ENCODE measurements at regions not wholly inside any gene's neighbourhood (a gene's known extent, or its start where the extent isn't known, plus 50 kb on each side); places are given as distances from the start of the nearest gene placed in this dataset.
A peak's percentile ranks its signal among the peaks of the same experiment; 100 is the strongest.

DNA sequence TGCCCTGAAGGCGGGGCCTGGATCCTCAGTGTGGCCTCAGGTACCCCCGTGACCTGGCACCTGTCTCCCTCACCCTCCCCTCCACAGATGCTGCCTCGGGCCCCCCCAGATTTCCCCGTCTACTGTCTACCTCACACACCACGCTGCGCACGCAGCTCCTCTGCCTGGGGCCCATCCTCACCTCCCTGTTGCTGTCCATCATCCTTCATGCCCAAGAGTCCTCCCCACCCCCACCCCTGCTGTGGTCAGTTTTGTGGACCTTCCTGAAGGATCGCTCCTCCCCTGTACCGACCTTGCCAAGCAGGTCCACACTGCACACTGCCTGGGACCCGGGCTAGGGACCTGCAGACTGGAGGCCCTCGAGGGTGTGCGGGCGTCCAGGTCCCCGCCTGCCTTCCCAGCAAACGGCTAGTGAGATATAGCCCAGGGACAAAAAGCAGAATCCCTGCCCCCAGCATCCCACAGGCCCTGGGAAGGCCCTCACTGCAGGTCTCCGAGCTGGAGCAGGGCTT, 197.4 kb upstream of the DIO3 start:
- H3F3A ChIP-seq (replicated peaks; ENCODE audit: insufficient read depth) = no peaks in the 10 kb centered on the region
- 60% methylated on average over 16 of the region's 16 CpGs for WGBS (ENCODE audit: low lambda C conversion rate)
- CTCF ChIA-PET = no interaction called here

DNA sequence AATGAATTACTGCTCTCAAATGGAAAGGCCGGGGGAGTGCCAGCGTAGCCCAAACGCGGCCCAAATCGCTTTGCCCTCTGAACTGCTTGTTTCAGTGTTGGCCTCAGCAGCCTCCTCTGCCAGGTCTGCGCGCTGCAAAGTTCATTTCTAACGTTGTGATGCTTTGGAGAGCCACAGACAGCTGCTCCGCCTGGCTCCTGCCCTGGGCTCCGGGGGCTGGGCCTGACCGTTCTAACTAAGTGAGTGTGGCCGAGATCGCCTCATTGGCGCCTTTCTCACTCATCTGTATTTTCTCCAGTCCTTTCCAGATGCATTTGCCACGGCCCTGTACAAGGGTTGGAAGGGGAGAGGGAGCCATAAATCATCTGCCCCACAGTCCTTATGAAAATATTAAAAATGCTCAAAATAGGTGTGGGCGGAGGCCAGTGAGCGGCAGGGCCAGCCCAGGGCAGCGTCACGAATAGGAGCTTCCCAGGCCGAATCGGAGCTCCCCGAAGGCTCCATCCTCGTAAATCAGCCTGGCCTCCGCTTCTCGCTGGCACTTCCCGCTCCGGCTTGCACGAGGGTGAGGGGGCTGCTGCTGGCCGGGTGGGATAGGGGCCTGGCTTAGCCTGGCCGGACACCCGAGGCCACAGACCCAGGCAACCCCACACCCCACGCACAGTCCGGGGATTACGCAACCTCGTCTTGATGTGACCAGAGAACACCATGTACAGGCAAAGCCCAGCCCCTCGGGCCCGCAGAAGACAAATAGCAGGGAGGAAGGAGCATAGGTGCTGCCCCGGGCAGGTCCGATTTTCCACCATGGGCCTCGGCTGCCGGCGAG, 196.6 kb upstream of the DIO3 start:
- ChIA-PET POLR2A (no interaction called here), CTCF (interaction anchor here (1.1 kb wide), 1 partner anchor 196 kb away, joined by 5 read pairs; the partner anchor contains the start of gene DIO3)
- H3K4me3 ChIP-seq (ENCODE audit: low read depth in 2 of 2, low read length in 1 of 2) = no peak overlapping the region
- no peaks in the 10 kb centered on the region for H3K9me2 ChIP-seq
- no peaks in the 10 kb centered on the region for H3K9me3 ChIP-seq
- H3K79me2 ChIP-seq (ENCODE audit: insufficient read depth) = no peaks in the 10 kb centered on the region
- peaks cover 0 to 9% of the 10 kb centered on the region in 2 experiments; a peak in 1 of 4 replicates for H3K4me1 ChIP-seq (ENCODE audit: control insufficient read depth in 1 of 2, insufficient read depth in 2 of 2, low read depth in 1 of 2, low read length in 1 of 2)
- TF ChIP-seq, protein P1, sequence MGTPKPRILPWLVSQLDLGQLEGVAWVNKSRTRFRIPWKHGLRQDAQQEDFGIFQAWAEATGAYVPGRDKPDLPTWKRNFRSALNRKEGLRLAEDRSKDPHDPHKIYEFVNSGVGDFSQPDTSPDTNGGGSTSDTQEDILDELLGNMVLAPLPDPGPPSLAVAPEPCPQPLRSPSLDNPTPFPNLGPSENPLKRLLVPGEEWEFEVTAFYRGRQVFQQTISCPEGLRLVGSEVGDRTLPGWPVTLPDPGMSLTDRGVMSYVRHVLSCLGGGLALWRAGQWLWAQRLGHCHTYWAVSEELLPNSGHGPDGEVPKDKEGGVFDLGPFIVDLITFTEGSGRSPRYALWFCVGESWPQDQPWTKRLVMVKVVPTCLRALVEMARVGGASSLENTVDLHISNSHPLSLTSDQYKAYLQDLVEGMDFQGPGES (IDR thresholded peaks at IDR 0.05; ENCODE audit: low read depth, low read length) = no peak
- TF ChIP-seq RXRA (IDR thresholded peaks at IDR 0.05; ENCODE audit: borderline replicate concordance, low read depth) (no peak), MEF2A (IDR thresholded peaks at IDR 0.05; ENCODE audit: borderline replicate concordance, low read depth) (no peak), MXI1 (IDR thresholded peaks at IDR 0.05; ENCODE audit: low read depth, low read length) (no peak), CHD2 (IDR thresholded peaks at IDR 0.05; ENCODE audit: low read length, partially characterized antibody) (no peak), GABPA (IDR thresholded peaks at IDR 0.05; ENCODE audit: low read depth) (no peak), YY1 (IDR thresholded peaks at IDR 0.05; ENCODE audit: low read depth) (no peak), FOSL2 (IDR thresholded peaks at IDR 0.05; ENCODE audit: borderline replicate concordance, low read depth) (no peak), NRF1 (IDR thresholded peaks at IDR 0.05; ENCODE audit: low read depth, low read length) (no peak), FOXJ3 (CRISPR knock-in tag; IDR thresholded peaks at IDR 0.05) (no peak), ELF1 (IDR thresholded peaks at IDR 0.05) (no peak)
- TF ChIP-seq, protein P2, sequence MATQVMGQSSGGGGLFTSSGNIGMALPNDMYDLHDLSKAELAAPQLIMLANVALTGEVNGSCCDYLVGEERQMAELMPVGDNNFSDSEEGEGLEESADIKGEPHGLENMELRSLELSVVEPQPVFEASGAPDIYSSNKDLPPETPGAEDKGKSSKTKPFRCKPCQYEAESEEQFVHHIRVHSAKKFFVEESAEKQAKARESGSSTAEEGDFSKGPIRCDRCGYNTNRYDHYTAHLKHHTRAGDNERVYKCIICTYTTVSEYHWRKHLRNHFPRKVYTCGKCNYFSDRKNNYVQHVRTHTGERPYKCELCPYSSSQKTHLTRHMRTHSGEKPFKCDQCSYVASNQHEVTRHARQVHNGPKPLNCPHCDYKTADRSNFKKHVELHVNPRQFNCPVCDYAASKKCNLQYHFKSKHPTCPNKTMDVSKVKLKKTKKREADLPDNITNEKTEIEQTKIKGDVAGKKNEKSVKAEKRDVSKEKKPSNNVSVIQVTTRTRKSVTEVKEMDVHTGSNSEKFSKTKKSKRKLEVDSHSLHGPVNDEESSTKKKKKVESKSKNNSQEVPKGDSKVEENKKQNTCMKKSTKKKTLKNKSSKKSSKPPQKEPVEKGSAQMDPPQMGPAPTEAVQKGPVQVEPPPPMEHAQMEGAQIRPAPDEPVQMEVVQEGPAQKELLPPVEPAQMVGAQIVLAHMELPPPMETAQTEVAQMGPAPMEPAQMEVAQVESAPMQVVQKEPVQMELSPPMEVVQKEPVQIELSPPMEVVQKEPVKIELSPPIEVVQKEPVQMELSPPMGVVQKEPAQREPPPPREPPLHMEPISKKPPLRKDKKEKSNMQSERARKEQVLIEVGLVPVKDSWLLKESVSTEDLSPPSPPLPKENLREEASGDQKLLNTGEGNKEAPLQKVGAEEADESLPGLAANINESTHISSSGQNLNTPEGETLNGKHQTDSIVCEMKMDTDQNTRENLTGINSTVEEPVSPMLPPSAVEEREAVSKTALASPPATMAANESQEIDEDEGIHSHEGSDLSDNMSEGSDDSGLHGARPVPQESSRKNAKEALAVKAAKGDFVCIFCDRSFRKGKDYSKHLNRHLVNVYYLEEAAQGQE (IDR thresholded peaks at IDR 0.05; ENCODE audit: low read depth, low read length) = no peak
- no peak overlapping the region for H2AFZ ChIP-seq (ENCODE audit: low read depth)
- 68% methylated on average over 16 of the region's 42 CpGs for WGBS (ENCODE audit: low lambda C conversion rate)
- no peak overlapping the region for H3K4me2 ChIP-seq
- H3K27me3 ChIP-seq (ENCODE audit: insufficient read depth) = no peaks in the 10 kb centered on the region
- H3F3A ChIP-seq (replicated peaks; ENCODE audit: insufficient read depth) = no peaks in the 10 kb centered on the region
- H3K36me3 ChIP-seq (replicated peaks in 1 of 2; ENCODE audit: control insufficient read depth in 1 of 2, insufficient read depth in 2 of 2, low read length in 1 of 2) = no peaks in the 10 kb centered on the region
- H4K20me1 ChIP-seq (ENCODE audit: insufficient read depth) = no peaks in the 10 kb centered on the region
- no peak overlapping the region for H3K27ac ChIP-seq (ENCODE audit: low read depth in 2 of 2, low read length in 1 of 2)
- H3K9ac ChIP-seq = no peak overlapping the region
- DNase-seq = peak; percentile 23

More for the DNA sequence above, 197.4 kb upstream of the DIO3 start:
- Histone ChIP-seq H3K9me3 (no peaks in the 10 kb centered on the region), H3K4me2 (no peak overlapping the region), H3K4me3 (ENCODE audit: low read depth in 2 of 2, low read length in 1 of 2) (no peak overlapping the region), H3K79me2 (ENCODE audit: insufficient read depth) (no peaks in the 10 kb centered on the region), H3K27ac (ENCODE audit: low read depth in 2 of 2, low read length in 1 of 2) (no peak overlapping the region), H4K20me1 (ENCODE audit: insufficient read depth) (no peaks in the 10 kb centered on the region), H2AFZ (ENCODE audit: low read depth) (no peak overlapping the region), H3K27me3 (ENCODE audit: insufficient read depth) (no peaks in the 10 kb centered on the region), H3K9ac (no peak overlapping the region), H3K36me3 (replicated peaks in 1 of 2; ENCODE audit: control insufficient read depth in 1 of 2, insufficient read depth in 2 of 2, low read length in 1 of 2) (no peaks in the 10 kb centered on the region), H3K4me1 (ENCODE audit: control insufficient read depth in 1 of 2, insufficient read depth in 2 of 2, low read depth in 1 of 2, low read length in 1 of 2) (peaks cover 0 to 9% of the 10 kb centered on the region in 2 experiments; a peak in 1 of 4 replicates), H3K9me2 (no peaks in the 10 kb centered on the region)
- peak; percentile 32 for DNase-seq
- POLR2A ChIA-PET = no interaction called here
- TF ChIP-seq, protein P3, sequence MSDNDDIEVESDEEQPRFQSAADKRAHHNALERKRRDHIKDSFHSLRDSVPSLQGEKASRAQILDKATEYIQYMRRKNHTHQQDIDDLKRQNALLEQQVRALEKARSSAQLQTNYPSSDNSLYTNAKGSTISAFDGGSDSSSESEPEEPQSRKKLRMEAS (IDR thresholded peaks at IDR 0.05; ENCODE audit: low read depth) = no peak
- TF ChIP-seq POLR2AphosphoS5 (IDR thresholded peaks at IDR 0.05; ENCODE audit: low read depth, low read length) (no peak), SIN3A (IDR thresholded peaks at IDR 0.05; ENCODE audit: borderline replicate concordance, low read depth, low read length) (no peak), RXRA (IDR thresholded peaks at IDR 0.05; ENCODE audit: borderline replicate concordance, low read depth) (no peak), RAD21 (IDR thresholded peaks at IDR 0.05; ENCODE audit: low read length) (no peak), GABPA (IDR thresholded peaks at IDR 0.05; ENCODE audit: low read depth) (no peak), FOXM1 (IDR thresholded peaks at IDR 0.05; ENCODE audit: low read depth) (no peak), FOXJ3 (CRISPR knock-in tag; IDR thresholded peaks at IDR 0.05) (no peak)
- TF ChIP-seq, protein P1 (IDR thresholded peaks at IDR 0.05; ENCODE audit: low read depth, low read length) = no peak

Data from SK-N-SH (cell line).